ENCODE measurements at regions not wholly inside any gene's neighbourhood (a gene's known extent, or its start where the extent isn't known, plus 50 kb on each side); places are given as distances from the start of the nearest gene placed in this dataset.

DNA sequence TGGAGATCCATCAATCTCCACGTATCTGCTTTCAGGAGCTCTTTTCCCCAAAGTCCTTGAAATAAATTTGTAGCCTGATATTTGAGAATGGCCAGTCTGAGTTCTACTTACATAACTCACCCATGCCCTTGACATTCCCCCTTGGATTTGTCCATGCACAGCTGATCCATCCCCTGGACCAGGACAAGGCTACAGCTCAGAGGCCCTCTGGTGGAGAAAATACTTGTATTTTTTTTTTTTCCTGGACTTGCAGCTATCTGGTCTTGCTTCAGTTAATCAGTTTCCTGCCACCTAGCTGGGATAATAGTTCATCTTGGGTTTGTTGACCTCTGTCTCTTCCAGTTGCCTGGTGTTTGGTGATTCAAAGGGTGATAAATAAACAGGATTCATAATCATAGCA lies 467.6 kb downstream of the DHX35 start:
- Histone ChIP-seq H3K4me2 (no peak overlapping the region), H3K9me2 (replicated peaks; ENCODE audit: insufficient read depth) (no peaks in the 10 kb centered on the region), H2AFZ (no peak overlapping the region), H3K36me3 (replicated peaks; ENCODE audit: insufficient read depth, low read depth) (no peaks in the 10 kb centered on the region), H3K4me3 (no peak overlapping the region), H4K20me1 (ENCODE audit: insufficient read depth, poor library complexity, severe bottlenecking) (no peaks in the 10 kb centered on the region), H3K4me1 (ENCODE audit: insufficient read depth) (peaks cover 4% of the 10 kb centered on the region), H3K27ac (no peak overlapping the region), H3K79me2 (no peaks in the 10 kb centered on the region), H3K27me3 (no peaks in the 10 kb centered on the region), H3K9me3 (ENCODE audit: low read depth) (no peaks in the 10 kb centered on the region)
- peak; percentile 27 for DNase-seq (ENCODE audit: low spot score)
- no peak for TF ChIP-seq EZH2phosphoT487 (IDR thresholded peaks at IDR 0.05; ENCODE audit: low read depth, severe bottlenecking, unreplicated experiment)
- TF ChIP-seq, protein P1, sequence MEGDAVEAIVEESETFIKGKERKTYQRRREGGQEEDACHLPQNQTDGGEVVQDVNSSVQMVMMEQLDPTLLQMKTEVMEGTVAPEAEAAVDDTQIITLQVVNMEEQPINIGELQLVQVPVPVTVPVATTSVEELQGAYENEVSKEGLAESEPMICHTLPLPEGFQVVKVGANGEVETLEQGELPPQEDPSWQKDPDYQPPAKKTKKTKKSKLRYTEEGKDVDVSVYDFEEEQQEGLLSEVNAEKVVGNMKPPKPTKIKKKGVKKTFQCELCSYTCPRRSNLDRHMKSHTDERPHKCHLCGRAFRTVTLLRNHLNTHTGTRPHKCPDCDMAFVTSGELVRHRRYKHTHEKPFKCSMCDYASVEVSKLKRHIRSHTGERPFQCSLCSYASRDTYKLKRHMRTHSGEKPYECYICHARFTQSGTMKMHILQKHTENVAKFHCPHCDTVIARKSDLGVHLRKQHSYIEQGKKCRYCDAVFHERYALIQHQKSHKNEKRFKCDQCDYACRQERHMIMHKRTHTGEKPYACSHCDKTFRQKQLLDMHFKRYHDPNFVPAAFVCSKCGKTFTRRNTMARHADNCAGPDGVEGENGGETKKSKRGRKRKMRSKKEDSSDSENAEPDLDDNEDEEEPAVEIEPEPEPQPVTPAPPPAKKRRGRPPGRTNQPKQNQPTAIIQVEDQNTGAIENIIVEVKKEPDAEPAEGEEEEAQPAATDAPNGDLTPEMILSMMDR (IDR thresholded peaks at IDR 0.05; ENCODE audit: poor library complexity) = peak; percentile 42
- WGBS (ENCODE audit: low lambda C conversion rate, missing lambda C conversion rate) = 67% methylated on average over 1 of the region's 1 CpG

DNA sequence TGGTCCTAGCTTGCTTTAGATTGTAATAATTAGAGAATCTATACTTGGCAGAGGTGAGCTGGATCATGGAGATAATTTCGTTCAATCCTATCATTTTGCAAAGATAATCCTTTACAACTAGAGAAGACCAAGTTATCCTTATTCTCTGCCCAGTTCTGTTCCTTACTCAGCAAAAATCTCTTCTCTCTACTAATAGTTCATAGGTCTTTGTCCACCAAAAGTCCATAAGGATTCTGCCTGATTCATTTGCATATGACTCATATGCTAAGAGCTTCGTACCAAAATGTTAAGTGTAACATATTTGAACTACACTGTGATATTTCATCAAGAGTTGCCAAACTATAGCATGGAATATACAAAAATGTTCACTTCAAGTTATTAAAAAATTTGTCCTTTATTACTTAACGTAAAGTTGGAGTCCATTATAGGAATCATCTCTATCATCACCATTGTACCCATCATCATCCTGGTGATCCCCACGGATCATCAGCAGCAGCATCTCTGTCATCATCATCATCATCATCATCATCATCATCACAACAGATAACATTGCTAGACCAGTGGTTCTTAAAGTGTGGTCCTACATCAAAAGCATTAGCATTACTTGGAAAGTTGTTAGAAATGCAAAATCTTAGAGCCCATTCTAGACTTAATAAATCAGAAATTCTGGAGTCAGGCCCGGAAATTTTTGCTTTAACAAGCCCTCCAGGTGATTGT lies 463.0 kb downstream of the DHX35 start:
- TF ChIP-seq EZH2 (IDR thresholded peaks at IDR 0.05; ENCODE audit: borderline replicate concordance) = no peak
- no peak overlapping the region for H3K27ac ChIP-seq

DNA sequence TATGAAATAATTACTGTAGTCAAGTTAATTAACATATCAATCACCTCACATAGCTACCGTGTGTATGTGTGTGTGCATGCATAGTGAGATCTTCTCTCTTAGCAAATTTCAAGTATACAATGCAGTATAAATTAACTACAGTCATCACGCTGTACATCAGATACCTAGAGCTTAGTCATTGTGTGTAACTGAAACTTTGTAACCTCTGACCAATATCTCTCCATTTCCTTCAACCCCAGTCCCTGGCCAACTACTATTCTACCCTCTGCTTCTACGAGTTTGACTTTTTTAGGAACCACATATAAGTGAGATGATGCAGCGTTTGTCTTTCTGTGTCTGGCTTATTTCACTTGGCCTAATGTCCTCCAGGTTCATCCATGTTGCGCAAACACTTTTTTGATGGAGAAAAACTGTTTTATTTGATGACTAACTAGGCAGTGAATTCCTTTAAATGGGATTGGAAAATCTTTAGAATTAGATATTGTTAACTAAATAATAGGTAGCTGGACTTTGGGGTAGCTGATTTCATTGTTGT lies 459.5 kb downstream of the DHX35 start:
- WGBS (ENCODE audit: low lambda C conversion rate, missing lambda C conversion rate) = 76% methylated on average over 5 of the region's 5 CpGs
- H3K9me3 ChIP-seq (ENCODE audit: low read depth) = no peaks in the 10 kb centered on the region
- DNase-seq (ENCODE audit: low spot score) = no peak
- no peak overlapping the region for H2AFZ ChIP-seq
- H3K4me3 ChIP-seq = no peak overlapping the region
- H3K27ac ChIP-seq = no peak overlapping the region
- no peak overlapping the region for H3K4me2 ChIP-seq
- no peak for TF ChIP-seq EZH2 (IDR thresholded peaks at IDR 0.05; ENCODE audit: borderline replicate concordance)
- TF ChIP-seq EZH2phosphoT487 (IDR thresholded peaks at IDR 0.05; ENCODE audit: low read depth, severe bottlenecking, unreplicated experiment) = no peak
- TF ChIP-seq, protein P1 (IDR thresholded peaks at IDR 0.05; ENCODE audit: poor library complexity) = no peak
- no peaks in the 10 kb centered on the region for H3K36me3 ChIP-seq (replicated peaks; ENCODE audit: insufficient read depth, low read depth)
- no peaks in the 10 kb centered on the region for H3K9me2 ChIP-seq (replicated peaks; ENCODE audit: insufficient read depth)
- H3K79me2 ChIP-seq = no peaks in the 10 kb centered on the region
- no peaks in the 10 kb centered on the region for H3K27me3 ChIP-seq
- H3K4me1 ChIP-seq (ENCODE audit: insufficient read depth) = no peaks in the 10 kb centered on the region
- H4K20me1 ChIP-seq (ENCODE audit: insufficient read depth, poor library complexity, severe bottlenecking) = no peaks in the 10 kb centered on the region

More for the DNA sequence above, 463.0 kb downstream of the DHX35 start:
- Histone ChIP-seq H3K4me1 (ENCODE audit: insufficient read depth) (peaks cover 3% of the 10 kb centered on the region), H3K36me3 (replicated peaks; ENCODE audit: insufficient read depth, low read depth) (no peaks in the 10 kb centered on the region), H3K4me2 (no peak overlapping the region), H3K27me3 (no peaks in the 10 kb centered on the region), H3K4me3 (no peak overlapping the region), H3K79me2 (no peaks in the 10 kb centered on the region), H2AFZ (no peak overlapping the region), H3K9me3 (ENCODE audit: low read depth) (no peaks in the 10 kb centered on the region), H3K9me2 (replicated peaks; ENCODE audit: insufficient read depth) (no peaks in the 10 kb centered on the region), H4K20me1 (ENCODE audit: insufficient read depth, poor library complexity, severe bottlenecking) (no peaks in the 10 kb centered on the region)
- DNase-seq (ENCODE audit: low spot score) = no peak
- 88% methylated on average over 5 of the region's 5 CpGs for WGBS (ENCODE audit: low lambda C conversion rate, missing lambda C conversion rate)

DNA sequence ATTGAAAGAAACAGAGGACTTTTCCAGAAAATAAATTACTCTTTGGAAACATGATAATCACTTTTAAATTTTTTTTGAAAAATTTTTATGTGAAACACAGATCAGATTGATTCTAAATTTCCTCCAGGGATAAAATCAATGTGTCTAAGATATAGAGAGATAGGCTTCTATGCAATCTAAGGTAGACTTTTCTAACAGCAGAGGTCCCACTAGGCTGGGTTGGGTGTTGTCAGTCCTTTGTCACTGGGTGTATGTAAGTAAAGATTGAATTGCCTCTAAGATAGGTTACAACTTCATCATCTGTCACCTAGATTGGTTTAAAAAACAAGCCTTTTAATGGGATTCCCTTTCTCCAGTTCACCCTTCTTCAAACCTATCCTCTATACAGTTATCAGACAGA lies 449.9 kb downstream of the DHX35 start:
- Histone ChIP-seq H3K27me3 (no peaks in the 10 kb centered on the region), H4K20me1 (ENCODE audit: insufficient read depth, poor library complexity, severe bottlenecking) (no peaks in the 10 kb centered on the region), H2AFZ (no peak overlapping the region), H3K79me2 (no peaks in the 10 kb centered on the region), H3K9me2 (replicated peaks; ENCODE audit: insufficient read depth) (no peaks in the 10 kb centered on the region), H3K27ac (no peak overlapping the region), H3K4me1 (ENCODE audit: insufficient read depth) (no peaks in the 10 kb centered on the region), H3K9me3 (ENCODE audit: low read depth) (no peaks in the 10 kb centered on the region), H3K4me2 (no peak overlapping the region), H3K36me3 (replicated peaks; ENCODE audit: insufficient read depth, low read depth) (no peaks in the 10 kb centered on the region), H3K4me3 (no peak overlapping the region)
- TF ChIP-seq EZH2 (IDR thresholded peaks at IDR 0.05; ENCODE audit: borderline replicate concordance) (no peak), EZH2phosphoT487 (IDR thresholded peaks at IDR 0.05; ENCODE audit: low read depth, severe bottlenecking, unreplicated experiment) (no peak)
- TF ChIP-seq, protein P1 (IDR thresholded peaks at IDR 0.05; ENCODE audit: poor library complexity) = no peak
- DNase-seq (ENCODE audit: low spot score) = no peak
